ENCODE measurements at regions not wholly inside any gene's neighbourhood (a gene's known extent, or its start where the extent isn't known, plus 50 kb on each side); places are given as distances from the start of the nearest gene placed in this dataset.

DNA sequence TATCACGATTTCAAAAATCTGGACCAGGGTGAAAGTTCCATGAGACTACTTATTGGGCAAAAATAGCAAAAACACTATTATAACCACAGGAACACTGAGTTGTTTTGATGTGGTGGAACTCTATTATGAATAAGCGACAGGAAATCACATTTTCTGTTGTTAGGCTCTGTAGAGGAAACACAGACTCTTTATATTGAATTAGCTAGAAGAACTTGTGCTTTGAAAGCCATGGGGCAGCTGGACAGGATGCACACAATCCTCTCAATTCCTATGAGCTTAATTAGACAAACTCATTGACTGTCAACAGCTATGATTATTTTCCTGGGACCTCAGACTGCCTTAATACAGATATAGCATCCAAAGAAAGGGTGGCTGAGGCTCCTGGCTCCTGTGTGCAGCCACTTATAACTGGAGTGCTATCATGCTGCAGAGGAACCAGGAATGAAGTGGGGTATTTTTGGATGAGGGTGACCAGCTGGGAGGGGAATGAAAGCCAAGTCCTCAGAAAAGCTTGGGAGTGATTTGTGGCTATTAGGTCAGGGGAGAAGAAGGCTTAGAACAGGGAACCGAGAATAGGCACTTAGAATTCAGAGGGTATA is 657.3 kb downstream of the TYW1 start:
- TF ChIP-seq, protein P1, sequence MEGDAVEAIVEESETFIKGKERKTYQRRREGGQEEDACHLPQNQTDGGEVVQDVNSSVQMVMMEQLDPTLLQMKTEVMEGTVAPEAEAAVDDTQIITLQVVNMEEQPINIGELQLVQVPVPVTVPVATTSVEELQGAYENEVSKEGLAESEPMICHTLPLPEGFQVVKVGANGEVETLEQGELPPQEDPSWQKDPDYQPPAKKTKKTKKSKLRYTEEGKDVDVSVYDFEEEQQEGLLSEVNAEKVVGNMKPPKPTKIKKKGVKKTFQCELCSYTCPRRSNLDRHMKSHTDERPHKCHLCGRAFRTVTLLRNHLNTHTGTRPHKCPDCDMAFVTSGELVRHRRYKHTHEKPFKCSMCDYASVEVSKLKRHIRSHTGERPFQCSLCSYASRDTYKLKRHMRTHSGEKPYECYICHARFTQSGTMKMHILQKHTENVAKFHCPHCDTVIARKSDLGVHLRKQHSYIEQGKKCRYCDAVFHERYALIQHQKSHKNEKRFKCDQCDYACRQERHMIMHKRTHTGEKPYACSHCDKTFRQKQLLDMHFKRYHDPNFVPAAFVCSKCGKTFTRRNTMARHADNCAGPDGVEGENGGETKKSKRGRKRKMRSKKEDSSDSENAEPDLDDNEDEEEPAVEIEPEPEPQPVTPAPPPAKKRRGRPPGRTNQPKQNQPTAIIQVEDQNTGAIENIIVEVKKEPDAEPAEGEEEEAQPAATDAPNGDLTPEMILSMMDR (conservative IDR thresholded peaks at IDR 0.05) = no peak
- DNase-seq (ENCODE audit: low read depth, low spot score) = no peak
- Mint-ChIP-seq H3K27me3 (ENCODE audit: low read depth) (no peaks in the 10 kb centered on the region), H3K4me1 (peaks cover 4% of the 10 kb centered on the region), H3K27ac (ENCODE audit: unreplicated experiment) (peak overlapping the region; percentile 3), H3K9me3 (no peaks in the 10 kb centered on the region), H3K36me3 (ENCODE audit: low read depth) (no peaks in the 10 kb centered on the region), H3K4me3 (no peak overlapping the region)

DNA sequence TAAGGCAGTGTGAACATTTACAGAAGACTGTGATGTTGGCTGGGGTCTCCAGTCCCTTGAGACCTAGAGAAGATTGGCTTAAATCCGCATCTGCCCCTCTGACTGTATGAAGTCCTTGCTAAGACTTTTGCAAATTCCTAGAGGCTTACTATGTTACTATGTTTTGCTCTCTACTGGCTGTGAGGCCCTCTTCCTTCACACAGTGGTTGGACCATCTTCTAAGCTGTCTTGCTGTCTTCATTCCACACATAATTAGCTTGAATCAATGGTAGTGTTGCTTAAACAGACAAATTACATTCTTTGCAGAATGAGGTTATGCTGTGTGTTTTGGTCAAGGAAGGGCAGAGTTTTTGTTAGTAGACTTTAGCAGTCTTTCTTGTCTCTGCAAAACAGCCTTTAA is 658.0 kb downstream of the TYW1 start:
- no peaks in the 10 kb centered on the region for H3K9me3 Mint-ChIP-seq
- peaks cover 4% of the 10 kb centered on the region for H3K4me1 Mint-ChIP-seq
- DNase-seq (ENCODE audit: low read depth, low spot score) = no peak
- no peaks in the 10 kb centered on the region for H3K36me3 Mint-ChIP-seq (ENCODE audit: low read depth)
- no peaks in the 10 kb centered on the region for H3K27me3 Mint-ChIP-seq (ENCODE audit: low read depth)
- TF ChIP-seq, protein P1 (conservative IDR thresholded peaks at IDR 0.05) = no peak
- no peak overlapping the region for H3K27ac Mint-ChIP-seq (ENCODE audit: unreplicated experiment)
- no peak overlapping the region for H3K4me3 Mint-ChIP-seq

DNA sequence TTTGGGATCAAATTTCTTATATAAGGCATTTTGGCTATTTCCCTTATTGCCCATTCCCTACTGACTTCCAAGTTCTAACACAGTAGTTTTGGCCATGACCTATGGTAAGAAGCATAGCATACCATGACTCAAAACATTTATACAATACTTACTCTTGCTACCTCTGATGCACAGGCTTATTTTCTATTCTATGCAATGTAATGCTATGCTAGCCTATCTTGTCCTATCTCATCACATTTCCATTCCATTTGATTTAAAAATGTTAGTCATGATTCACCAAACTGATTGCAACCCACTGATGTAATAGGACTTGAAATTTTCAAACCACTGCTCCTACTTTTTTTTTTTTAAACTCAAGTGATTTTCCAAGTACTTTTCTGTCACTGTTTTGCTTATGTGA is 658.5 kb downstream of the TYW1 start:
- H3K4me3 Mint-ChIP-seq = no peak overlapping the region
- TF ChIP-seq, protein P1 (conservative IDR thresholded peaks at IDR 0.05) = no peak
- DNase-seq (ENCODE audit: low read depth, low spot score) = no peak
- H3K4me1 Mint-ChIP-seq = peaks cover 4% of the 10 kb centered on the region
- H3K27ac Mint-ChIP-seq (ENCODE audit: unreplicated experiment) = no peak overlapping the region
- no peaks in the 10 kb centered on the region for H3K36me3 Mint-ChIP-seq (ENCODE audit: low read depth)
- H3K9me3 Mint-ChIP-seq = no peaks in the 10 kb centered on the region
- no peaks in the 10 kb centered on the region for H3K27me3 Mint-ChIP-seq (ENCODE audit: low read depth)

DNA sequence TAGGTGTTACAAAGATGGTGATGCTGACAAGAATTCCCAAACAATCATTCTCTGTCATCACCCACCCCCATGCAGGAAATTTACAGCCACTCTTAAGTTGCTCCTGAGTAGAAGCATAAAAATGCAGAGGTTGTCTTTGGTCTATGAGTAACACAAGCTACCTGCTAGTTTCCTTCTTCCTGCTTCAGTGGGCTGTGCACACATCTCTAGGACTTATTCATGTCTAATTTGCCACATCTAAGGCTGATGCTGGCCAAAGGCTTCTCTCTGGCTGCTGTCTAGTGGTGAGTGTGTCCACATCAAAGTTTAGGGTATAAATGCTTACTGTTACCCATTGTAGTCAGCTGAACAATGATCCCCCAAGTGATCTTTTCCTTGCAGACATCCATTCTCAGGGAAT is 662.5 kb downstream of the TYW1 start:
- Mint-ChIP-seq H3K9me3 (peaks cover 7% of the 10 kb centered on the region), H3K4me1 (peaks cover 2% of the 10 kb centered on the region), H3K4me3 (no peak overlapping the region), H3K27me3 (ENCODE audit: low read depth) (no peaks in the 10 kb centered on the region), H3K27ac (ENCODE audit: unreplicated experiment) (no peak overlapping the region), H3K36me3 (ENCODE audit: low read depth) (peaks cover 3% of the 10 kb centered on the region)
- TF ChIP-seq, protein P1 (conservative IDR thresholded peaks at IDR 0.05) = no peak
- no peak for DNase-seq (ENCODE audit: low read depth, low spot score)

DNA sequence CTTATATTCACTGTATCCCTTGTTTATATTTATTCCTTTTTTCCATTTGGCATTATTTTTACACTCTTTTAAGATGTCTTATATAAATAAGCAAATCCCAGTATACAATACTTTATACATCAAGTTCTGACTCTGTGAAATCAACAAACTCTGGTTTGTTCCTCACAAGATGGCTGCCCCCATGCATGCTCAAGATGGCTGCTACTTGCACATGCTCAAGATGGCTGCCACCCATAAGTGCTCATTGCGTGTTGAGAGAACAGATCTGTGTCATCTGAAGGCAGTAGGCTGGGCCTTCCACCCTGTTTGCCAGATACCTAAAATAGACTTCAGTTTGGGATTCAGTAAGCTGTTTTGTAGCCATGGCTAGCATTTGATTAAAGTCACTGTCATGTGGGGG is 666.2 kb downstream of the TYW1 start:
- peaks cover 5% of the 10 kb centered on the region for H3K36me3 Mint-ChIP-seq (ENCODE audit: low read depth)
- peaks cover 9% of the 10 kb centered on the region for H3K9me3 Mint-ChIP-seq
- no peak overlapping the region for H3K4me3 Mint-ChIP-seq
- DNase-seq (ENCODE audit: low read depth, low spot score) = no peak
- no peak overlapping the region for H3K27ac Mint-ChIP-seq (ENCODE audit: unreplicated experiment)
- H3K27me3 Mint-ChIP-seq (ENCODE audit: low read depth) = no peaks in the 10 kb centered on the region
- H3K4me1 Mint-ChIP-seq = no peaks in the 10 kb centered on the region
- TF ChIP-seq, protein P1 (conservative IDR thresholded peaks at IDR 0.05) = no peak
